ENCODE measurements at regions not wholly inside any gene's neighbourhood (a gene's known extent, or its start where the extent isn't known, plus 50 kb on each side); places are given as distances from the start of the nearest gene placed in this dataset.

DNA sequence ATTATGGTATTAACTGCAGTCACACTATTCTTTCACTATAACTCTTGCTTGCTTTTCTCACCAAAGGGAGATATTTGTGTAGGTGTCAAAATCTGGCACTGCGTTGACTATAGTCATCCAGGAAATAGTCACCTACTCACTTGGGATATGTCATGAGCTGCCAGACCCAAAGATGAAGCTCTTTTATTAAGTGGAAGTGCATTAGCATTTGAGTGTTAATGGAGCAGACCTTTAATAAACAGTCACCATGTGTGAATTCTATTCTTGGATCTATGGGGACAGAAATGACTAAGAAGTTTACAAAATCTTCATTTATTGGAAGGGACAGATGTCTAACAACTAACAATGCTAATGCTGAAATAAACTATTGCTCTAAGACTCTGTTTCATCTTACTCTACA, 130.1 kb upstream of the NEDD9 start:
- H3K36me3 ChIP-seq = no peaks in the 10 kb centered on the region
- no peak for DNase-seq
- no peaks in the 10 kb centered on the region for H3K27me3 ChIP-seq
- no peaks in the 10 kb centered on the region for H3K9me3 ChIP-seq
- peak overlapping the region in 1 of 5 donors; percentile 12 for H3K27ac ChIP-seq
- intact Hi-C loops (cut with DNase I; ENCODE audit: low total_unique reads) = no loop called here
- peaks cover 3 to 41% (median 15%) of the 10 kb centered on the region in 4 donors for H3K4me1 ChIP-seq
- WGBS, 5 donors = 52 to 71% (median 65%) methylated on average over 1 of the region's 1 CpG
- no peak for TF ChIP-seq POLR2A (IDR thresholded peaks at IDR 0.05)
- TF ChIP-seq POLR2AphosphoS5 (IDR thresholded peaks at IDR 0.05) = no peak
- no peak for TF ChIP-seq EP300 (IDR thresholded peaks at IDR 0.05)
- TF ChIP-seq, protein P1, sequence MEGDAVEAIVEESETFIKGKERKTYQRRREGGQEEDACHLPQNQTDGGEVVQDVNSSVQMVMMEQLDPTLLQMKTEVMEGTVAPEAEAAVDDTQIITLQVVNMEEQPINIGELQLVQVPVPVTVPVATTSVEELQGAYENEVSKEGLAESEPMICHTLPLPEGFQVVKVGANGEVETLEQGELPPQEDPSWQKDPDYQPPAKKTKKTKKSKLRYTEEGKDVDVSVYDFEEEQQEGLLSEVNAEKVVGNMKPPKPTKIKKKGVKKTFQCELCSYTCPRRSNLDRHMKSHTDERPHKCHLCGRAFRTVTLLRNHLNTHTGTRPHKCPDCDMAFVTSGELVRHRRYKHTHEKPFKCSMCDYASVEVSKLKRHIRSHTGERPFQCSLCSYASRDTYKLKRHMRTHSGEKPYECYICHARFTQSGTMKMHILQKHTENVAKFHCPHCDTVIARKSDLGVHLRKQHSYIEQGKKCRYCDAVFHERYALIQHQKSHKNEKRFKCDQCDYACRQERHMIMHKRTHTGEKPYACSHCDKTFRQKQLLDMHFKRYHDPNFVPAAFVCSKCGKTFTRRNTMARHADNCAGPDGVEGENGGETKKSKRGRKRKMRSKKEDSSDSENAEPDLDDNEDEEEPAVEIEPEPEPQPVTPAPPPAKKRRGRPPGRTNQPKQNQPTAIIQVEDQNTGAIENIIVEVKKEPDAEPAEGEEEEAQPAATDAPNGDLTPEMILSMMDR (IDR thresholded peaks at IDR 0.05) = no peak
- H3K4me3 ChIP-seq = no peak overlapping the region

- WGBS, 5 donors = 62 to 76% (median 68%) methylated on average over 4 of the region's 4 CpGs
- Histone ChIP-seq H3K27me3 (no peaks in the 10 kb centered on the region), H3K9me3 (no peaks in the 10 kb centered on the region), H3K36me3 (no peaks in the 10 kb centered on the region), H3K4me3 (no peak overlapping the region), H3K27ac (peak overlapping the region in 4 of 5 donors; percentile 53 to 80 (median 72)), H3K4me1 (peaks cover 0 to 33% (median 12%) of the 10 kb centered on the region in 4 donors)
- intact Hi-C loops (cut with DNase I; ENCODE audit: low total_unique reads) = no loop called here
- TF ChIP-seq POLR2A (IDR thresholded peaks at IDR 0.05) (no peak), POLR2AphosphoS5 (IDR thresholded peaks at IDR 0.05) (no peak), EP300 (IDR thresholded peaks at IDR 0.05) (no peak)
- TF ChIP-seq, protein P1 (IDR thresholded peaks at IDR 0.05) = no peak
- no peak for DNase-seq
Observed at GRCh38 chr6:11358904-11359830, 126.7 kb upstream of the NEDD9 start.

GRCh38 chr6:11357285-11357684, 124.8 kb upstream of the NEDD9 start:
- peak in 1 of 2 donors; percentile 85 for DNase-seq
- H3K4me1 ChIP-seq = peaks cover 0 to 33% (median 10%) of the 10 kb centered on the region in 4 donors
- H3K27me3 ChIP-seq = no peaks in the 10 kb centered on the region
- 40 to 71% (median 47%) methylated on average over 7 of the region's 7 CpGs for WGBS, 5 donors
- peak overlapping the region; percentile 63 to 80 (median 74) for H3K27ac ChIP-seq
- no peaks in the 10 kb centered on the region for H3K36me3 ChIP-seq
- intact Hi-C loops (cut with DNase I; ENCODE audit: low total_unique reads) = no loop called here
- no peaks in the 10 kb centered on the region for H3K9me3 ChIP-seq
- TF ChIP-seq EP300 (IDR thresholded peaks at IDR 0.05) = no peak
- TF ChIP-seq POLR2AphosphoS5 (IDR thresholded peaks at IDR 0.05) = peak in 1 of 3 donors; percentile 31
- no peak overlapping the region for H3K4me3 ChIP-seq

DNA sequence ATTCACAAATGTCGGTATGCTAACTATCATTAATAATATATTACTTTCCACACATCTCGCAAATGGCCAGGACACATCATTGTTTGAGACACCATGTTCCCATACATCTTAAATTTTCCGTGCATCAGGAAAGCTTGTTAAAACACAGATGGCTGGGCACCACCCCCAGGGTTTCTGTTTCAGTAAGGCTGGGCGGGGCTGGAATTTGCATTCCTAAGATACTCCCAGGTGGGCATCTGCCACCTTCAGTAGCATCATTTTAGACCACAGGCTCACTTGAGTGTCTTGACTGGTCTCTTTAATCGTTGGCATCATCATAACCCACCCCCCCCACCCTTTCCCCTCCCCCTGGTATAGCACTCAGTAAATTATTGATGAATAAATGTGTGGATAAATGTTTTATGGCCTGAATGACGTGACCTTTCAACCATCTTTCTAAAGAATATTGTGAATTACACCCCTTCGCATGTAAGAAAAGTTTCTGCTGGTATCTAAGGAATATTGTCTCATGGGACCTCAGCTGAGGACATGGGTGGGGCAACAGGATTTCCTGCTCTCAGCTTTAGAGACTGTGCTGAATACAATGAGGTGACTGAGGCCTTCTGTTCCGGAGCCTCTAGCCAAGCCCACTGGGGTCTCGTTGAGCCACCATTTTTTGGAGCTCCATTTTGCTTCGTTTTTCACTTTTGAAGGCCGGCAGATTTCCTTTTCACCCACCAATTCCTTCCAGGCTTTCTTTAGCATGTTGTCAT, 124.1 kb upstream of the NEDD9 start:
- H3K4me3 ChIP-seq = no peak overlapping the region
- TF ChIP-seq POLR2A (IDR thresholded peaks at IDR 0.05) = no peak
- intact Hi-C loops (cut with DNase I; ENCODE audit: low total_unique reads) = no loop called here
- DNase-seq = peak in 1 of 2 donors; percentile 59
- no peaks in the 10 kb centered on the region for H3K9me3 ChIP-seq
- 77 to 80% (median 77%) methylated on average over 11 of the region's 11 CpGs for WGBS, 5 donors
- H3K27ac ChIP-seq = peak overlapping the region; percentile 63 to 80 (median 74)
- H3K27me3 ChIP-seq = no peaks in the 10 kb centered on the region
- no peaks in the 10 kb centered on the region for H3K36me3 ChIP-seq
- peaks cover 0 to 33% (median 10%) of the 10 kb centered on the region in 4 donors for H3K4me1 ChIP-seq

DNA sequence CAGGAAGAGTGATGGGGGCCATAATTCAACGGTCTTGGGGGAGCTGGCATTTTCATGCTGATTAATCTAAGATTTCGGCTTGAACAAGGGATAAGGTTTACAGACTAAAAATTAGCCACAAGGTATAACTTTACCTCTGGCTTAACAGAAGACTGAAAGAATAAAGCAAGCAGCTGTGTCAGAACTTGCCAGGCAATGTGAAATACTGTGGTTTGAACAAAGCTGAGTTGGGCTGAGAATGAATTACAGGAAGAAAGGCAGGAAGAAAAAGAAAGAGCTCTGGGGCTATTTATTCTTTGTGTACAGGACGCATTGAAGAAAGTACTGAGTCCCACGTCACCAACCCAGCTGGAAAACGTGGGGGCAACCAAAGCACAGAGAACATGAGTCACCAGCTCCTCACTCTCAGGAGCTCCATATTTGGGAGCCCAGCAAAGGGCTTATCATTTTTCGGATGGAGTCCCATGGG, 121.5 kb upstream of the NEDD9 start:
- 57 to 67% (median 57%) methylated on average over 6 of the region's 6 CpGs for WGBS, 5 donors
- Histone ChIP-seq H3K27me3 (no peaks in the 10 kb centered on the region), H3K27ac (peak overlapping the region in 4 of 5 donors; percentile 59 to 72 (median 64)), H3K4me3 (no peak overlapping the region), H3K4me1 (peaks cover 0 to 27% (median 9%) of the 10 kb centered on the region in 4 donors), H3K9me3 (no peaks in the 10 kb centered on the region), H3K36me3 (no peaks in the 10 kb centered on the region)
- intact Hi-C loops (cut with DNase I; ENCODE audit: low total_unique reads) = no loop called here
- peak in 1 of 2 donors; percentile 67 for DNase-seq
- no peak for TF ChIP-seq POLR2AphosphoS5 (IDR thresholded peaks at IDR 0.05)

Data from stomach (tissue), 8 donors.